ENCODE measurements at regions not wholly inside any gene's neighbourhood (a gene's known extent, or its start where the extent isn't known, plus 50 kb on each side); places are given as distances from the start of the nearest gene placed in this dataset.

GRCh38 chr14:71331403-71331802, 424.1 kb downstream of the PCNX1 start:
- TF ChIP-seq CTCF (IDR thresholded peaks at IDR 0.05) (no peak), POLR2A (IDR thresholded peaks at IDR 0.05) (no peak)

All from right lobe of liver (tissue), 4 donors.